Small intestine (tissue), 7 donors: ENCODE measurements at regions not wholly inside any gene's neighbourhood (a gene's known extent, or its start where the extent isn't known, plus 50 kb on each side); places are given as distances from the start of the nearest gene placed in this dataset.

Source experiments
- DNase-seq, 2 donors: peaks; one replicate each; pipeline versions ENCODE4 v3.0.0 to v3.0.0-alpha.2; 2013
- FAIRE-seq: peaks from 2 replicates; lab custom pipeline; 2012; peaks lifted over from hg19 to GRCh38; lab: Jason Lieb, UNC
- H3K27ac ChIP-seq, 3 donors: one replicate each; pipeline ENCODE4 v1.5.1; 2013; ENCODE audit warnings: low read length in 2 of 3, mild to moderate bottlenecking in 2 of 3, control low read depth in 1 of 3, inconsistent platforms in 1 of 3, low read depth in 1 of 3, moderate library complexity in 1 of 3
- H3K27me3 ChIP-seq, 3 donors: one replicate each; pipeline ENCODE4 v1.6.1; 2013; ENCODE audit warnings: low read length in 3 of 3, inconsistent platforms in 1 of 3; ENCODE audit not compliant: control insufficient read depth in 3 of 3, insufficient read depth in 3 of 3
- H3K36me3 ChIP-seq, 3 donors: one replicate each; pipeline ENCODE4 v1.6.1; 2013; ENCODE audit warnings: low read length in 3 of 3, inconsistent platforms in 1 of 3, low read depth in 1 of 3, mild to moderate bottlenecking in 1 of 3, moderate library complexity in 1 of 3; ENCODE audit not compliant: control insufficient read depth in 3 of 3, insufficient read depth in 2 of 3
- H3K4me1 ChIP-seq, 3 donors: one replicate each; pipeline ENCODE4 v1.6.1; 2013; ENCODE audit warnings: low read length in 2 of 3, inconsistent platforms in 1 of 3, low read depth in 1 of 3, mild to moderate bottlenecking in 1 of 3, moderate library complexity in 1 of 3; ENCODE audit not compliant: control insufficient read depth in 3 of 3, insufficient read depth in 2 of 3
- H3K4me3 ChIP-seq, 3 donors: one replicate each; pipeline ENCODE4 v1.5.1; 2013; ENCODE audit warnings: low read length in 3 of 3, control low read depth in 1 of 3, inconsistent platforms in 1 of 3, low read depth in 1 of 3, mild to moderate bottlenecking in 1 of 3, moderate library complexity in 1 of 3
- H3K9me3 ChIP-seq, 2 donors: one replicate each; pipeline ENCODE4 v1.6.1; 2013; ENCODE audit warnings: low read depth in 1 of 2, low read length in 1 of 2; ENCODE audit not compliant: control insufficient read depth in 2 of 2, insufficient read depth in 1 of 2
- WGBS, 3 donors: extraction: QIAGEN DNeasy Blood & Tissue Kit; methylation state at CpG; one replicate each; pipeline ENCODE4 v1.1.7; 2013; 5-methylcytosine and 5-hydroxymethylcytosine counted together
- donor health status: healthy with polysubstance abuse.
- donor health status: control.
- donor health status: control.
- donor health status: Bipolar disorder and iron deficiency.
- donor health status: healthy.

- WGBS, 3 donors: 46 to 70% (median 63%) methylated on average over 4 of the region's 4 CpGs
- Histone ChIP-seq H3K4me3 (no peak overlapping the region), H3K27ac (no peak overlapping the region), H3K9me3 (peaks cover 0 to 3% of the 10 kb centered on the region in 2 donors), H3K27me3 (no peaks in the 10 kb centered on the region), H3K4me1 (no peaks in the 10 kb centered on the region), H3K36me3 (no peaks in the 10 kb centered on the region)
- DNase-seq (no peak), FAIRE-seq (no peak)
These were observed 249.8 kb upstream of the FSHR start for GRCh38 chr2:49404108-49404507.

DNA sequence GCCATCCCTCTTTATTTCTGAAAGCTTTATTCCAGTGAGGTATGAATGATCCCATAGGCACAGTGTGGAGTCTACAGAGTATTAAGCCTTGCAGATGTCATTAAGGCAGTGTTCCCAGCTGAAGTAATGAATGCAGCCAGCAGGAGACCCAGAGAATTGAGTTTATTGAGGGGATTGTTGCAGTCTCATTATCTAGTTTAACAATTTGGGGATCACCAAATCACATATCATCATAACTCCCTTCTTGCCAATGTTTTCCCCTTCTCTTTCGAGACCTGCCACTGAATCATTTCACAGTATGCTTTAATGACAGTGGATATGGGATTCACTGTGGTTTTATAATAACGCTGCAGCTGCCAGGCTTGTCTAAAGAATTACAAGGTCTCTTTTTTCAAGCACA is 249.3 kb upstream of the FSHR start:
- FAIRE-seq (no peak), DNase-seq (no peak)
- Histone ChIP-seq H3K27me3 (no peaks in the 10 kb centered on the region), H3K4me3 (no peak overlapping the region), H3K36me3 (no peaks in the 10 kb centered on the region), H3K27ac (no peak overlapping the region), H3K9me3 (peaks cover 0 to 2% of the 10 kb centered on the region in 2 donors), H3K4me1 (no peaks in the 10 kb centered on the region)
- 75 to 84% (median 83%) methylated on average over 2 of the region's 2 CpGs for WGBS, 3 donors

- 18 to 34% (median 19%) methylated on average over 1 of the region's 1 CpG for WGBS, 3 donors
- FAIRE-seq: no peak
- H3K27me3 ChIP-seq: no peaks in the 10 kb centered on the region
These were observed 225.1 kb upstream of the FSHR start for GRCh38 chr2:49379406-49379805.

DNA sequence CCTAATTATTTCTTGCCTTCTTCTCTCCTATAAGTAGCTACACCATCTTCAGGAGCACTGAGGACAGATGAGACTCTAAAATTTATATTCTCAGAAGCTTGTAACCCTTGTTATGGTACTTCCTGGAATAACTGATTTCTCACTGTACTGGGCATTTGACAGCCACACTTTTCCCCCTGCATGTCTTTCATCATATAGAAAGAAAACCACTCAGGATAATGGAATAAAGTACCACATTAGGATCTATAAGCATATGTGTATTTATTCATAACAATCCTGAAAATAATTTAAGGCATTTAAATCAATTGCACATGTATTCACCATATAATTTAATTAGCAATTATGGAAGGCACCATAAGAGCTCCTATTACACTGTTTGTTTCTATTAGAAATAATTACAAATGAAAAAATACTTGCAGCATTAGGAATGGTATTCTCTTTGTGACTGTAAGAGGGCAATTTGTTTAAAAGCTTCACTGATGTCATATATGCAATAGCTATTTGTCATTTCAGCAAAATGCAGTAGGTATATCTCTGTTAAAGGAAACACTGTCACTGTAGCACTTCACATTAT is 216.9 kb upstream of the FSHR start:
- Histone ChIP-seq H3K4me3 (no peak overlapping the region), H3K9me3 (peaks cover 0 to 1% of the 10 kb centered on the region in 2 donors), H3K36me3 (no peaks in the 10 kb centered on the region), H3K4me1 (no peaks in the 10 kb centered on the region), H3K27me3 (no peaks in the 10 kb centered on the region), H3K27ac (no peak overlapping the region)
- FAIRE-seq (no peak), DNase-seq (no peak)

More at GRCh38 chr2:49379406-49379805, 225.1 kb upstream of the FSHR start:
- no peak for DNase-seq
- Histone ChIP-seq H3K9me3 (peaks cover 0 to 5% of the 10 kb centered on the region in 2 donors), H3K27ac (no peak overlapping the region), H3K4me1 (no peaks in the 10 kb centered on the region), H3K36me3 (no peaks in the 10 kb centered on the region), H3K4me3 (no peak overlapping the region)

DNA sequence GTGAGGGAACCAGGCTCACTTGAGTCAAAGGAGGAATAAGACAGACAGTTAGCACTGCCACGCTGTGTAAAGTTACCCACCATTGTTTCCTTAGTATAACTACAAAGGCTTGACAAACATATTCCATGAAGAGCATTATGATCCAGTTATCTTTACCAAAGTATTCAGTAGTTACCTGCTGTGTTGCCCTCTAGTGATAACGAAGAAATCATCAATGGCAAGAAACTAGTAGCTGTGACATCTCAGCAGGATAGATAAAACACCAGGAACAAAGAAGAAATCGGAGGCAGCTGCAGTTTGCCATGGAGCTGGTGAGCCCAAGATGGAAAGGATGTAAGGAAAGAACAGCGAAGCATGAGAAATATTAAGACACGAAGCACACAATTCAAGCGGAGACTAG is 215.3 kb upstream of the FSHR start:
- FAIRE-seq: no peak
- Histone ChIP-seq H3K4me1 (no peaks in the 10 kb centered on the region), H3K36me3 (no peaks in the 10 kb centered on the region), H3K4me3 (no peak overlapping the region), H3K27ac (no peak overlapping the region), H3K27me3 (no peaks in the 10 kb centered on the region), H3K9me3 (no peaks in the 10 kb centered on the region)
- no peak for DNase-seq
- WGBS, 3 donors: 56 to 69% (median 59%) methylated on average over 6 of the region's 6 CpGs

GRCh38 chr2:49369101-49369500 is 214.8 kb upstream of the FSHR start:
- no peaks in the 10 kb centered on the region for H3K4me1 ChIP-seq
- DNase-seq (no peak), FAIRE-seq (no peak)
- no peaks in the 10 kb centered on the region for H3K27me3 ChIP-seq
- no peak overlapping the region for H3K4me3 ChIP-seq
- H3K27ac ChIP-seq: no peak overlapping the region
- H3K9me3 ChIP-seq: no peaks in the 10 kb centered on the region
- 46 to 56% (median 51%) methylated on average over 2 of the region's 2 CpGs for WGBS, 3 donors
- H3K36me3 ChIP-seq: no peaks in the 10 kb centered on the region

DNA sequence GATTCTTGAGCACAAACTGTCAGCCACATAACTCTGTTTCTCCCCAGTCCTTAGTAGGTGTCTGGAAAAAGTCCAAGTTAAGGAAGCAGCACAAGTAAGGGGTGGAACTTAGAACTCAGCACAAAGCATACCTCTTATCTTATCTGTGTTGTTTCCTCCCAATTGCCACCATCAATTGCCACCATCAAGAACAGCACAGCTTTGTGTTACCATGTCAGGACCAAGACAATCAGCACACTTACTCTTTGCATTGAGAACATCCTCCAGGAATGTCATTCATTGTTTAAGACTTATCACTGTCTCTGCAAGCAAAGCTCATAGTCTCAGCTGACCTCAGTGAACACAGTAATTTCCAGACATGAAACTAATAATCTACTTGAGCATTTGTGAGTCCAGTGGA is 212.7 kb upstream of the FSHR start:
- no peak for FAIRE-seq
- no peaks in the 10 kb centered on the region for H3K4me1 ChIP-seq
- no peak for DNase-seq

DNA sequence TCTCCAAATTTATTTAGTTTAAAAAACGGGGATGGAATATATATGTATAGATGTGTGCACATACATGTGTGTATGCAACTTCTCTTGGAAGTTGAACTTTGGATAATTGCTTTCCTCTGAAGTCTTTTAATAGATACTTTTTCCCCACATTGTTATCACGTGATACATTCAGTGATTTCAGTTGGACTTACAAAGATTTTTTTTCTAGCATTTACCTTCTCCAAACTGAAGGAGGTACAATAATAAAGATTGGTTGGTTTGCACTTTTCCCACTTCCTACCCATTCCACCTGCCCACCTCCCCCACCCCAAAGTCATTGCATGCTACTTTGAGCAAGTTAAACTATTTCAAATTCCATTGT is 206.1 kb upstream of the FSHR start:
- peaks cover 0 to 8% of the 10 kb centered on the region in 2 donors for H3K9me3 ChIP-seq

More for the DNA sequence above, 212.7 kb upstream of the FSHR start:
- H3K36me3 ChIP-seq: no peaks in the 10 kb centered on the region
- no peak overlapping the region for H3K4me3 ChIP-seq
- H3K9me3 ChIP-seq: peaks cover 0 to 8% of the 10 kb centered on the region in 2 donors
- H3K27me3 ChIP-seq: no peaks in the 10 kb centered on the region
- no peak overlapping the region for H3K27ac ChIP-seq

GRCh38 chr2:49359721-49360406 is 205.5 kb upstream of the FSHR start:
- H3K36me3 ChIP-seq: no peaks in the 10 kb centered on the region
- H3K27me3 ChIP-seq: no peaks in the 10 kb centered on the region
- 52 to 72% (median 68%) methylated on average over 2 of the region's 2 CpGs for WGBS, 3 donors
- H3K4me1 ChIP-seq: no peaks in the 10 kb centered on the region
- DNase-seq (no peak), FAIRE-seq (no peak)
- H3K4me3 ChIP-seq: no peak overlapping the region
- peaks cover 0 to 8% of the 10 kb centered on the region in 2 donors for H3K9me3 ChIP-seq
- H3K27ac ChIP-seq: no peak overlapping the region

More for the DNA sequence above, 206.1 kb upstream of the FSHR start:
- Histone ChIP-seq H3K4me1 (no peaks in the 10 kb centered on the region), H3K36me3 (no peaks in the 10 kb centered on the region), H3K4me3 (no peak overlapping the region), H3K27ac (no peak overlapping the region), H3K27me3 (no peaks in the 10 kb centered on the region)
- no peak for FAIRE-seq
- no peak for DNase-seq
- WGBS, 3 donors: 37 to 50% (median 47%) methylated on average over 2 of the region's 2 CpGs
